SU-DHL-6 (cell line): ENCODE measurements at regions not wholly inside any gene's neighbourhood (a gene's known extent, or its start where the extent isn't known, plus 50 kb on each side); places are given as distances from the start of the nearest gene placed in this dataset.

Source experiments
- CTCF ChIP-seq: fragments of 200-600 bp; sonication (generic); IDR thresholded peaks from one replicate; pipeline ENCODE4 v1.5.1; 2017; ENCODE audit warnings: antibody characterized with exemption, mild to moderate bottlenecking, low read length, moderate library complexity; ENCODE audit not compliant: insufficient read depth, poor library complexity, severe bottlenecking
- EZH2phosphoT487 ChIP-seq: fragments of 200-600 bp; sonication (generic), shearing (Covaris generic); conservative IDR thresholded peaks from 2 replicates; pipeline ENCODE4 v1.6.1; 2018; ENCODE audit warnings: mild to moderate bottlenecking, antibody characterized with exemption, low read length, moderate library complexity, mixed read lengths

- TF ChIP-seq CTCF (no peak), EZH2phosphoT487 (no peak)
Measured at GRCh38 chr1:200291106-200291505, 118.7 kb downstream of the ZNF281 start.
